H9 (cell line): ENCODE measurements at regions not wholly inside any gene's neighbourhood (a gene's known extent, or its start where the extent isn't known, plus 50 kb on each side); places are given as distances from the start of the nearest gene placed in this dataset.

Experiments used
- DNase-seq: peaks from one replicate; pipeline ENCODE4 v3.0.0-alpha.2; 2017
- H2AFZ ChIP-seq: one replicate; pipeline ENCODE4 v1.6.1; 2013; ENCODE audit warnings: mild to moderate bottlenecking, low read length, control low read depth, moderate library complexity
- H2AK5ac ChIP-seq: 2 replicates; pipeline ENCODE4 v1.6.1; 2013; ENCODE audit warnings: low read length, control low read depth, mixed read lengths; ENCODE audit not compliant: insufficient read length
- H2BK120ac ChIP-seq: one replicate; pipeline ENCODE4 v1.6.1; 2013; ENCODE audit warnings: low read depth, mild to moderate bottlenecking, low read length, control low read depth, inconsistent platforms; ENCODE audit not compliant: poor library complexity, severe bottlenecking
- H2BK12ac ChIP-seq: 2 replicates; pipeline ENCODE4 v1.6.1; 2013; ENCODE audit warnings: low read length, control low read depth, mixed read lengths, low read depth; ENCODE audit not compliant: insufficient read length
- H2BK15ac ChIP-seq: 2 replicates; pipeline ENCODE4 v1.6.1; 2013; ENCODE audit warnings: low read depth, low read length, control low read depth
- H2BK20ac ChIP-seq: one replicate; pipeline ENCODE4 v1.6.1; 2013; ENCODE audit warnings: low read depth, mild to moderate bottlenecking, low read length, control low read depth, inconsistent platforms; ENCODE audit not compliant: poor library complexity, severe bottlenecking
- H2BK5ac ChIP-seq: 2 replicates; pipeline ENCODE4 v1.6.1; 2013; ENCODE audit warnings: low read length, control low read depth, mixed read lengths; ENCODE audit not compliant: insufficient read length
- H3K14ac ChIP-seq: 2 replicates; pipeline ENCODE4 v1.6.1; 2013; ENCODE audit warnings: low read length, control low read depth; ENCODE audit not compliant: insufficient read depth
- H3K18ac ChIP-seq: 2 replicates; pipeline ENCODE4 v1.6.1; 2013; ENCODE audit warnings: low read depth, mild to moderate bottlenecking, mixed read lengths, low read length, control low read depth; ENCODE audit not compliant: insufficient read length
- H3K23ac ChIP-seq: 2 replicates; pipeline ENCODE4 v1.6.1; 2013; ENCODE audit warnings: low read length, control low read depth, mixed read lengths, low read depth; ENCODE audit not compliant: insufficient read length
- H3K23me2 ChIP-seq: 2 replicates; pipeline ENCODE4 v1.6.1; 2013; ENCODE audit warnings: low read depth, mild to moderate bottlenecking, mixed read lengths, low read length, control low read depth; ENCODE audit not compliant: insufficient read length, poor library complexity, severe bottlenecking
- H3K27ac ChIP-seq: 2 replicates; pipeline ENCODE4 v1.5.1; 2013; ENCODE audit warnings: low read length, control low read depth, mixed read lengths, low read depth; ENCODE audit not compliant: insufficient read length
- H3K27me3 ChIP-seq: 2 replicates; pipeline ENCODE4 v1.6.1; 2013; ENCODE audit warnings: low read length, control low read depth, inconsistent platforms; ENCODE audit not compliant: insufficient read depth
- H3K4ac ChIP-seq: 2 replicates; pipeline ENCODE4 v1.6.1; 2013; ENCODE audit warnings: low read depth, mild to moderate bottlenecking, control low read depth, inconsistent platforms, low read length, moderate library complexity
- H3K4me1 ChIP-seq: 2 replicates; pipeline ENCODE4 v1.6.1; 2013; ENCODE audit warnings: low read length, control low read depth, inconsistent platforms; ENCODE audit not compliant: insufficient read depth
- H3K4me2 ChIP-seq: 2 replicates; pipeline ENCODE4 v1.6.1; 2013; ENCODE audit warnings: low read length, control low read depth, mixed read lengths; ENCODE audit not compliant: insufficient read length, insufficient read depth
- H3K56ac ChIP-seq: 2 replicates; pipeline ENCODE4 v1.6.1; 2013; ENCODE audit warnings: low read depth, mild to moderate bottlenecking, mixed read lengths, low read length, control low read depth; ENCODE audit not compliant: insufficient read length
- H3K79me1 ChIP-seq: 2 replicates; pipeline ENCODE4 v1.6.1; 2013; ENCODE audit warnings: low read depth, mild to moderate bottlenecking, moderate library complexity, low read length, control low read depth, inconsistent platforms; ENCODE audit not compliant: insufficient read depth, poor library complexity, severe bottlenecking
- H3K79me2 ChIP-seq: 2 replicates; pipeline ENCODE4 v1.6.1; 2013; ENCODE audit warnings: low read length, control low read depth, inconsistent platforms; ENCODE audit not compliant: insufficient read depth
- H3K9ac ChIP-seq: 2 replicates; pipeline ENCODE4 v1.6.1; 2013; ENCODE audit warnings: low read length, control low read depth, mixed read lengths; ENCODE audit not compliant: insufficient read length; ENCODE audit errors: extremely low read depth
- H3K9me3 ChIP-seq: one replicate; pipeline ENCODE4 v1.6.1; 2013; ENCODE audit warnings: low read depth, low read length, inconsistent platforms; ENCODE audit not compliant: control insufficient read depth
- H3T11ph ChIP-seq: one replicate; pipeline ENCODE4 v1.6.1; 2013; ENCODE audit warnings: mild to moderate bottlenecking, low read length, control low read depth, inconsistent platforms
- H4K20me1 ChIP-seq: one replicate; pipeline ENCODE4 v1.6.1; 2013; ENCODE audit not compliant: control insufficient read depth, insufficient read length, insufficient read depth
- H4K5ac ChIP-seq: 2 replicates; pipeline ENCODE4 v1.6.1; 2013; ENCODE audit warnings: low read depth, mild to moderate bottlenecking, mixed read lengths, low read length, control low read depth; ENCODE audit not compliant: insufficient read length
- H4K8ac ChIP-seq: replicated peaks from 2 replicates; pipeline ENCODE4 v1.6.1; 2013; ENCODE audit warnings: low read length, control low read depth, mixed read lengths, low read depth; ENCODE audit not compliant: insufficient read length
- H4K91ac ChIP-seq: 2 replicates; pipeline ENCODE4 v1.6.1; 2013; ENCODE audit warnings: low read depth, mild to moderate bottlenecking, moderate library complexity, mixed read lengths, low read length, control low read depth; ENCODE audit not compliant: insufficient read length
- H3K27ac Mint-ChIP-seq, 3 experiments: 2 replicates in 2 of 3; 3 replicates in 1 of 3; pipeline ENCODE4 v1.8.0; 2020 to 2021; ENCODE audit warnings: mixed read lengths in 3 of 3, mild to moderate bottlenecking in 1 of 3, moderate library complexity in 1 of 3
- H3K27me3 Mint-ChIP-seq: 2 replicates; pipeline ENCODE4 v1.8.0; 2021; ENCODE audit warnings: low read depth, mild to moderate bottlenecking, moderate library complexity, mixed read lengths
- H3K36me3 Mint-ChIP-seq, 3 experiments: 2 replicates in 2 of 3; 3 replicates in 1 of 3; pipeline ENCODE4 v1.8.0; 2020 to 2021; ENCODE audit warnings: low read depth in 3 of 3, mixed read lengths in 3 of 3; ENCODE audit not compliant: insufficient read depth in 1 of 3
- H3K4me1 Mint-ChIP-seq, 2 experiments: 2 replicates each; pipeline ENCODE4 v1.8.0; 2020; ENCODE audit warnings: mixed read lengths in 2 of 2
- H3K4me3 Mint-ChIP-seq, 2 experiments: 2 replicates in 1 of 2; 3 replicates in 1 of 2; pipeline ENCODE4 v1.8.0; 2020 to 2021; ENCODE audit warnings: mild to moderate bottlenecking in 2 of 2, mixed read lengths in 2 of 2, moderate library complexity in 1 of 2
- H3K9me3 Mint-ChIP-seq, 2 experiments: 2 replicates in 1 of 2; 3 replicates in 1 of 2; pipeline ENCODE4 v1.8.0; 2020; ENCODE audit warnings: mild to moderate bottlenecking in 2 of 2, mixed read lengths in 2 of 2, moderate library complexity in 1 of 2
- CTCF ChIP-seq: fragments of 200-600 bp; sonication (generic); conservative IDR thresholded peaks from 3 replicates; pipeline ENCODE4 v1.8.0; 2021; ENCODE audit warnings: antibody characterized with exemption, mild to moderate bottlenecking
- WGBS: extraction: QIAGEN DNeasy Blood & Tissue Kit; methylation state at CpG from one replicate; pipeline ENCODE4 v1.1.7; 2013; ENCODE audit warnings: missing lambda C conversion rate, low lambda C conversion rate, mixed read lengths; ENCODE audit not compliant: insufficient read length; ENCODE audit errors: extremely low coverage; 5-methylcytosine and 5-hydroxymethylcytosine counted together

GRCh38 chr16:86919078-86919477 lies 340.7 kb downstream of the FOXL1 start:
- no CpG with 5 or more reads among the region's 12 CpGs for WGBS
- no peak for TF ChIP-seq CTCF
- H3K4me1 ChIP-seq, result no peaks in the 10 kb centered on the region

More at GRCh38 chr16:86919078-86919477, 340.7 kb downstream of the FOXL1 start:
- Histone ChIP-seq H3K9me3 (peaks cover 9% of the 10 kb centered on the region), H3K14ac (no peak overlapping the region), H2AK5ac (no peak overlapping the region), H4K8ac (no peak overlapping the region), H4K20me1 (no peaks in the 10 kb centered on the region), H2AFZ (no peak overlapping the region), H3K23me2 (no peaks in the 10 kb centered on the region), H4K5ac (no peak overlapping the region), H3K56ac (no peak overlapping the region), H2BK5ac (no peak overlapping the region), H2BK12ac (no peak overlapping the region), H3K4me2 (no peak overlapping the region), H3K27me3 (no peaks in the 10 kb centered on the region), H3K18ac (no peak overlapping the region), H2BK120ac (no peak overlapping the region), H3K27ac (no peak overlapping the region), H4K91ac (no peak overlapping the region), H3K4ac (no peak overlapping the region), H3K79me2 (no peaks in the 10 kb centered on the region), H2BK20ac (no peak overlapping the region), H3T11ph (no peak overlapping the region), H3K9ac (no peak overlapping the region), H3K23ac (no peak overlapping the region), H3K79me1 (no peaks in the 10 kb centered on the region), H2BK15ac (no peak overlapping the region)
- Mint-ChIP-seq H3K9me3 (peaks cover 13 to 17% of the 10 kb centered on the region in 2 experiments; a peak in 4 of 5 replicates), H3K4me1 (peaks cover 8 to 19% of the 10 kb centered on the region in 2 experiments), H3K27ac (no peak overlapping the region), H3K36me3 (peaks cover 2 to 9% (median 3%) of the 10 kb centered on the region in 3 experiments; a peak in 5 of 7 replicates), H3K27me3 (peaks cover 6% of the 10 kb centered on the region), H3K4me3 (no peak overlapping the region)
- DNase-seq, result no peak
